Vagina (tissue), 2 donors: ENCODE measurements at regions not wholly inside any gene's neighbourhood (a gene's known extent, or its start where the extent isn't known, plus 50 kb on each side); places are given as distances from the start of the nearest gene placed in this dataset.

Experiments
- DNase-seq, 2 donors: peaks; one replicate each; pipeline ENCODE4 v3.0.0-alpha.2; 2017; ENCODE audit errors: extremely low spot score in 2 of 2
- H3K27ac ChIP-seq: fragments of 200-600 bp; sonication (generic); one replicate; pipeline ENCODE4 v1.5.1; 2019
- H3K27me3 ChIP-seq: fragments of 200-600 bp; sonication (generic); one replicate; pipeline ENCODE4 v1.5.1; 2019
- H3K36me3 ChIP-seq, 2 donors: fragments of 200-600 bp; sonication (generic); one replicate each; pipeline ENCODE4 v1.5.1; 2017 to 2019
- H3K4me1 ChIP-seq: fragments of 200-600 bp; sonication (generic); one replicate; pipeline ENCODE4 v1.5.1; 2019
- H3K4me3 ChIP-seq, 2 donors: fragments of 200-600 bp; sonication (generic); 1 replicate in 1 of 2; 2 replicates in 1 of 2; pipeline ENCODE4 v1.5.1; 2016 to 2019
- H3K9me3 ChIP-seq: fragments of 200-600 bp; sonication (generic); one replicate; pipeline ENCODE4 v1.5.1; 2019
- CTCF ChIP-seq, 3 experiments: fragments of 450-650 bp in 2 of 3; fragments of 200-600 bp in 1 of 3; sonication (generic) in 1 of 3; IDR thresholded peaks; one replicate each; pipeline ENCODE4 v1.5.1; 2017 to 2019; ENCODE audit warnings: antibody characterized with exemption in 3 of 3, mild to moderate bottlenecking in 2 of 3, moderate library complexity in 2 of 3
- POLR2A ChIP-seq, 2 donors: fragments of 450-650 bp; IDR thresholded peaks; one replicate each; pipeline ENCODE4 v1.6.1; 2017; ENCODE audit warnings: antibody characterized with exemption in 2 of 2, mild to moderate bottlenecking in 2 of 2, moderate library complexity in 2 of 2
- POLR2AphosphoS5 ChIP-seq, 2 donors: sonication (generic); formaldehyde crosslinking; IDR thresholded peaks; one replicate each; pipeline ENCODE4 v1.9.0; 2017; ENCODE audit warnings: antibody characterized with exemption in 2 of 2, mild to moderate bottlenecking in 2 of 2, low read depth in 1 of 2; ENCODE audit not compliant: insufficient read depth in 1 of 2
- intact Hi-C: fragments of 100-400 bp; cut with DNase I; formaldehyde crosslinking; loops from one replicate; pipeline ENCODE4 v1.15.1; 2023

- H3K9me3 ChIP-seq, result no peaks in the 10 kb centered on the region
- no peaks in the 10 kb centered on the region for H3K36me3 ChIP-seq
- intact Hi-C loops, result no loop called here
- no peak overlapping the region for H3K4me3 ChIP-seq
- H3K27me3 ChIP-seq, result no peaks in the 10 kb centered on the region
- TF ChIP-seq CTCF (IDR thresholded peaks at IDR 0.05) (no peak), POLR2A (IDR thresholded peaks at IDR 0.05) (no peak), POLR2AphosphoS5 (IDR thresholded peaks at IDR 0.05; ENCODE audit: insufficient read depth in 1 of 2, low read depth in 1 of 2) (no peak)
- DNase-seq, result no peak
- H3K4me1 ChIP-seq, result no peaks in the 10 kb centered on the region
- no peak overlapping the region for H3K27ac ChIP-seq
These were observed 532.7 kb upstream of the FAT3 start for GRCh38 chr11:91691872-91692271.

DNA sequence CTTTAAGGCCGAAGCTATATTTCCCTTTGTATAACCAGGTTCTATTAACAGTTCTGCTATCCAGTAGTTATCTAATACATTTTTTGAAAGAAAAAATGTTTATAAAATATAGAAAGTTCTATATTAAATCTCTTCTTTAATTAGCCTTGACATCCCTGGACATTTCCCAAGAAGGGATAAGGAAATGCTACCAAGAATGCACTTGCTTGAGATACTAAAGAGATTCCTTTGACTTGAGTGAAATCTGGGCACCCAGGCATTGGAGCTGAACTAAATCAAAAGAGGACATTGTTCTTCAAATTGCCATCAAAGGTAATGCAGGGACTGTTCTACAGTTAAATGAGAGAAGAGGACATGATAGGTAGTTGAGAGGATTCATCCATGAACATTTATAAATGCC is 535.9 kb upstream of the FAT3 start:
- Histone ChIP-seq H3K4me3 (no peak overlapping the region), H3K36me3 (no peaks in the 10 kb centered on the region), H3K27ac (no peak overlapping the region), H3K27me3 (no peaks in the 10 kb centered on the region), H3K9me3 (no peaks in the 10 kb centered on the region), H3K4me1 (no peaks in the 10 kb centered on the region)
- TF ChIP-seq POLR2A (IDR thresholded peaks at IDR 0.05), result no peak
- TF ChIP-seq CTCF (IDR thresholded peaks at IDR 0.05), result no peak
- no peak for TF ChIP-seq POLR2AphosphoS5 (IDR thresholded peaks at IDR 0.05; ENCODE audit: insufficient read depth in 1 of 2, low read depth in 1 of 2)
- no peak for DNase-seq
- intact Hi-C loops, result no loop called here

- H3K4me3 ChIP-seq, result no peak overlapping the region
- intact Hi-C loops, result no loop called here
- H3K9me3 ChIP-seq, result no peaks in the 10 kb centered on the region
- no peak overlapping the region for H3K27ac ChIP-seq
- no peaks in the 10 kb centered on the region for H3K4me1 ChIP-seq
- no peaks in the 10 kb centered on the region for H3K36me3 ChIP-seq
- TF ChIP-seq POLR2AphosphoS5 (IDR thresholded peaks at IDR 0.05; ENCODE audit: insufficient read depth in 1 of 2, low read depth in 1 of 2) (no peak), POLR2A (IDR thresholded peaks at IDR 0.05) (no peak), CTCF (IDR thresholded peaks at IDR 0.05) (no peak)
- DNase-seq, result no peak
- H3K27me3 ChIP-seq, result no peaks in the 10 kb centered on the region
These were observed 537.9 kb upstream of the FAT3 start for GRCh38 chr11:91686700-91687099.

GRCh38 chr11:91686281-91686680 is 538.3 kb upstream of the FAT3 start:
- no peak for DNase-seq
- Histone ChIP-seq H3K4me3 (no peak overlapping the region), H3K27ac (no peak overlapping the region), H3K36me3 (no peaks in the 10 kb centered on the region), H3K4me1 (no peaks in the 10 kb centered on the region), H3K27me3 (no peaks in the 10 kb centered on the region), H3K9me3 (no peaks in the 10 kb centered on the region)
- intact Hi-C loops, result no loop called here
- no peak for TF ChIP-seq POLR2AphosphoS5 (IDR thresholded peaks at IDR 0.05; ENCODE audit: insufficient read depth in 1 of 2, low read depth in 1 of 2)
- TF ChIP-seq CTCF (IDR thresholded peaks at IDR 0.05), result no peak
- TF ChIP-seq POLR2A (IDR thresholded peaks at IDR 0.05), result no peak

GRCh38 chr11:91673705-91674104 is 550.9 kb upstream of the FAT3 start:
- Histone ChIP-seq H3K9me3 (no peaks in the 10 kb centered on the region), H3K27ac (no peak overlapping the region), H3K4me1 (no peaks in the 10 kb centered on the region), H3K36me3 (no peaks in the 10 kb centered on the region), H3K27me3 (no peaks in the 10 kb centered on the region), H3K4me3 (no peak overlapping the region)
- DNase-seq, result no peak
- intact Hi-C loops, result no loop called here
- TF ChIP-seq CTCF (IDR thresholded peaks at IDR 0.05), result no peak
